ENCODE measurements at regions not wholly inside any gene's neighbourhood (a gene's known extent, or its start where the extent isn't known, plus 50 kb on each side); places are given as distances from the start of the nearest gene placed in this dataset.

GRCh38 chr12:76256904-76257303, 91.3 kb downstream of the BBS10 start:
- DNase-seq (ENCODE audit: low read depth) = no peak

- DNase-seq (ENCODE audit: low read depth) = no peak
Measured at GRCh38 chr12:76256321-76256720, 91.9 kb downstream of the BBS10 start.

GRCh38 chr12:76255692-76256091, 92.5 kb downstream of the BBS10 start:
- DNase-seq (ENCODE audit: low read depth) = no peak

GRCh38 chr12:76255281-76255680, 92.9 kb downstream of the BBS10 start:
- no peak for DNase-seq (ENCODE audit: low read depth)

- no peak for DNase-seq (ENCODE audit: low read depth)
Measured at GRCh38 chr12:76252031-76252430, 96.2 kb downstream of the BBS10 start.

GRCh38 chr12:76250256-76250655, 98.0 kb downstream of the BBS10 start:
- no peak for DNase-seq (ENCODE audit: low read depth)

- DNase-seq (ENCODE audit: low read depth) = no peak
Measured at GRCh38 chr12:76249501-76249900, 98.7 kb downstream of the BBS10 start.

- no peak for DNase-seq (ENCODE audit: low read depth)
Measured at GRCh38 chr12:76247992-76248391, 100.2 kb downstream of the BBS10 start.

- DNase-seq (ENCODE audit: low read depth) = no peak
Measured at GRCh38 chr12:76247026-76247646, 101.1 kb downstream of the BBS10 start.

- DNase-seq (ENCODE audit: low read depth) = no peak
Measured at GRCh38 chr12:76246611-76247010, 101.6 kb downstream of the BBS10 start.

- DNase-seq (ENCODE audit: low read depth) = no peak
Measured at GRCh38 chr12:76244300-76244699, 103.9 kb downstream of the BBS10 start.

GRCh38 chr12:76242813-76243550, 105.2 kb downstream of the BBS10 start:
- DNase-seq (ENCODE audit: low read depth) = no peak

GRCh38 chr12:76241371-76241770, 106.8 kb downstream of the BBS10 start:
- no peak for DNase-seq (ENCODE audit: low read depth)

GRCh38 chr12:76240281-76240680, 107.9 kb downstream of the BBS10 start:
- no peak for DNase-seq (ENCODE audit: low read depth)

GRCh38 chr12:76238688-76239087, 109.5 kb downstream of the BBS10 start:
- DNase-seq (ENCODE audit: low read depth) = no peak

GRCh38 chr12:76237086-76237701, 111.0 kb downstream of the BBS10 start:
- DNase-seq (ENCODE audit: low read depth) = no peak

GRCh38 chr12:76236640-76237039, 111.6 kb downstream of the BBS10 start:
- no peak for DNase-seq (ENCODE audit: low read depth)

GRCh38 chr12:76234741-76235140, 113.5 kb downstream of the BBS10 start:
- DNase-seq (ENCODE audit: low read depth) = no peak

- no peak for DNase-seq (ENCODE audit: low read depth)
Measured at GRCh38 chr12:76232013-76232412, 116.2 kb downstream of the BBS10 start.

GRCh38 chr12:76226956-76227355, 121.3 kb downstream of the BBS10 start:
- no peak for DNase-seq (ENCODE audit: low read depth)

GRCh38 chr12:76226397-76226796, 121.8 kb downstream of the BBS10 start:
- no peak for DNase-seq (ENCODE audit: low read depth)

- DNase-seq (ENCODE audit: low read depth) = no peak
Measured at GRCh38 chr12:76223869-76224268, 124.3 kb downstream of the BBS10 start.

GRCh38 chr12:76220980-76221379, 127.2 kb downstream of the BBS10 start:
- DNase-seq (ENCODE audit: low read depth) = no peak
